ENCODE measurements at regions not wholly inside any gene's neighbourhood (a gene's known extent, or its start where the extent isn't known, plus 50 kb on each side); places are given as distances from the start of the nearest gene placed in this dataset.

- Histone ChIP-seq H3K9me2 (no peaks in the 10 kb centered on the region), H4K20me1 (ENCODE audit: insufficient read depth) (no peaks in the 10 kb centered on the region), H3K79me2 (ENCODE audit: insufficient read depth) (no peaks in the 10 kb centered on the region), H3F3A (replicated peaks; ENCODE audit: insufficient read depth) (no peaks in the 10 kb centered on the region), H3K4me3 (ENCODE audit: low read depth in 2 of 2, low read length in 1 of 2) (no peak overlapping the region), H3K4me1 (ENCODE audit: control insufficient read depth in 1 of 2, insufficient read depth in 2 of 2, low read depth in 1 of 2, low read length in 1 of 2) (no peaks in the 10 kb centered on the region), H3K4me2 (no peak overlapping the region), H2AFZ (ENCODE audit: low read depth) (no peak overlapping the region), H3K27ac (ENCODE audit: low read depth in 2 of 2, low read length in 1 of 2) (no peak overlapping the region), H3K9ac (no peak overlapping the region), H3K9me3 (no peaks in the 10 kb centered on the region), H3K36me3 (replicated peaks in 1 of 2; ENCODE audit: control insufficient read depth in 1 of 2, insufficient read depth in 2 of 2, low read length in 1 of 2) (no peaks in the 10 kb centered on the region), H3K27me3 (ENCODE audit: insufficient read depth) (no peaks in the 10 kb centered on the region)
- no peak for TF ChIP-seq TEAD4 (IDR thresholded peaks at IDR 0.05; ENCODE audit: borderline replicate concordance, insufficient read depth)
- TF ChIP-seq POLR2AphosphoS5 (IDR thresholded peaks at IDR 0.05; ENCODE audit: low read depth, low read length), result no peak
- TF ChIP-seq TCF12 (IDR thresholded peaks at IDR 0.05), result no peak
- TF ChIP-seq RAD21 (IDR thresholded peaks at IDR 0.05; ENCODE audit: low read length), result no peak
- TF ChIP-seq RCOR1 (IDR thresholded peaks at IDR 0.05; ENCODE audit: low read length), result no peak
- no peak for TF ChIP-seq REST (IDR thresholded peaks at IDR 0.05; ENCODE audit: low read depth, low read length)
- no peak for TF ChIP-seq YY1 (IDR thresholded peaks at IDR 0.05; ENCODE audit: low read depth)
- TF ChIP-seq MXI1 (IDR thresholded peaks at IDR 0.05; ENCODE audit: low read depth, low read length), result no peak
- no peak for TF ChIP-seq FOSL2 (IDR thresholded peaks at IDR 0.05; ENCODE audit: borderline replicate concordance, low read depth)
- TF ChIP-seq MEF2A (IDR thresholded peaks at IDR 0.05; ENCODE audit: borderline replicate concordance, low read depth), result no peak
- TF ChIP-seq RFX5 (IDR thresholded peaks at IDR 0.05; ENCODE audit: low read length), result no peak
- no peak for TF ChIP-seq NFIC (IDR thresholded peaks at IDR 0.05; ENCODE audit: borderline replicate concordance)
- TF ChIP-seq SMC3 (IDR thresholded peaks at IDR 0.05; ENCODE audit: low read depth, low read length), result no peak
- TF ChIP-seq ZBTB33 (IDR thresholded peaks at IDR 0.05; ENCODE audit: borderline replicate concordance, low read depth), result no peak
- no peak for TF ChIP-seq MAX (IDR thresholded peaks at IDR 0.05; ENCODE audit: low read depth)
- no peak for TF ChIP-seq FOXJ3 (CRISPR knock-in tag; IDR thresholded peaks at IDR 0.05)
- no peak for TF ChIP-seq PBX3 (IDR thresholded peaks at IDR 0.05)
- TF ChIP-seq USF2 (IDR thresholded peaks at IDR 0.05; ENCODE audit: borderline replicate concordance, low read depth, low read length), result no peak
- WGBS (ENCODE audit: low lambda C conversion rate), result 20% methylated on average over 5 of the region's 5 CpGs
- ChIA-PET POLR2A (no interaction called here), CTCF (interaction anchor here (1.7 kb wide), 1 partner anchor 8 kb away, joined by 3 read pairs; no protein-coding TSS in a partner anchor)
- DNase-seq, result no peak
Measured at GRCh38 chr2:128874608-128875007, 555.9 kb upstream of the HS6ST1 start.

Data from SK-N-SH (cell line).